ENCODE measurements at regions not wholly inside any gene's neighbourhood (a gene's known extent, or its start where the extent isn't known, plus 50 kb on each side); places are given as distances from the start of the nearest gene placed in this dataset.

GRCh38 chr4:60790608-60791007 lies 409.5 kb upstream of the ADGRL3 start:
- H3K9me3 ChIP-seq (replicated peaks in 1 of 3) = no peaks in the 10 kb centered on the region
- intact Hi-C loops (cut with DNase I) = no loop called here
- no peak overlapping the region for H3K4me3 ChIP-seq
- no peak for DNase-seq
- TF ChIP-seq CTCF (IDR thresholded peaks at IDR 0.05) (no peak), POLR2A (IDR thresholded peaks at IDR 0.05) (no peak)
- no peaks in the 10 kb centered on the region for H3K4me1 ChIP-seq (replicated peaks in 1 of 2)
- no peak overlapping the region for H3K27ac ChIP-seq
- no peaks in the 10 kb centered on the region for H3K36me3 ChIP-seq (replicated peaks in 1 of 2)
- H3K27me3 ChIP-seq = no peaks in the 10 kb centered on the region

GRCh38 chr4:60794372-60794771 lies 405.8 kb upstream of the ADGRL3 start:
- Histone ChIP-seq H3K4me1 (replicated peaks in 1 of 2) (no peaks in the 10 kb centered on the region), H3K27ac (no peak overlapping the region), H3K36me3 (replicated peaks in 1 of 2) (no peaks in the 10 kb centered on the region), H3K4me3 (no peak overlapping the region), H3K27me3 (no peaks in the 10 kb centered on the region), H3K9me3 (replicated peaks in 1 of 3) (no peaks in the 10 kb centered on the region)
- TF ChIP-seq CTCF (IDR thresholded peaks at IDR 0.05) = no peak
- no peak for TF ChIP-seq POLR2A (IDR thresholded peaks at IDR 0.05)
- 93 to 94% (median 94%) methylated on average over 13 to 14 of the region's 14 CpGs for WGBS, 4 donors
- intact Hi-C loops (cut with DNase I) = no loop called here
- no peak for DNase-seq

GRCh38 chr4:60799214-60799613 lies 400.9 kb upstream of the ADGRL3 start:
- intact Hi-C loops (cut with DNase I) = no loop called here
- H3K4me1 ChIP-seq (replicated peaks in 1 of 2) = no peaks in the 10 kb centered on the region
- DNase-seq = no peak
- no peak for TF ChIP-seq CTCF (IDR thresholded peaks at IDR 0.05)
- no peak for TF ChIP-seq POLR2A (IDR thresholded peaks at IDR 0.05)
- no peaks in the 10 kb centered on the region for H3K36me3 ChIP-seq (replicated peaks in 1 of 2)
- peaks cover 0 to 5% (median 0%) of the 10 kb centered on the region in 3 donors for H3K9me3 ChIP-seq (replicated peaks in 1 of 3)
- no peak overlapping the region for H3K27ac ChIP-seq
- no peak overlapping the region for H3K4me3 ChIP-seq
- no peaks in the 10 kb centered on the region for H3K27me3 ChIP-seq
- WGBS, 4 donors = 79 to 92% (median 89%) methylated on average over 4 of the region's 4 CpGs

- TF ChIP-seq CTCF (IDR thresholded peaks at IDR 0.05) (no peak), POLR2A (IDR thresholded peaks at IDR 0.05) (no peak)
- no peaks in the 10 kb centered on the region for H3K36me3 ChIP-seq (replicated peaks in 1 of 2)
- DNase-seq = no peak
- peaks cover 0 to 5% (median 0%) of the 10 kb centered on the region in 3 donors for H3K9me3 ChIP-seq (replicated peaks in 1 of 3)
- no peaks in the 10 kb centered on the region for H3K27me3 ChIP-seq
- H3K27ac ChIP-seq = no peak overlapping the region
- H3K4me1 ChIP-seq (replicated peaks in 1 of 2) = no peaks in the 10 kb centered on the region
- H3K4me3 ChIP-seq = no peak overlapping the region
- WGBS, 4 donors = 56 to 78% (median 71%) methylated on average over 2 of the region's 2 CpGs
- intact Hi-C loops (cut with DNase I) = no loop called here
Observed at GRCh38 chr4:60800701-60801100, 399.4 kb upstream of the ADGRL3 start.
